ENCODE measurements at regions not wholly inside any gene's neighbourhood (a gene's known extent, or its start where the extent isn't known, plus 50 kb on each side); places are given as distances from the start of the nearest gene placed in this dataset.

DNA sequence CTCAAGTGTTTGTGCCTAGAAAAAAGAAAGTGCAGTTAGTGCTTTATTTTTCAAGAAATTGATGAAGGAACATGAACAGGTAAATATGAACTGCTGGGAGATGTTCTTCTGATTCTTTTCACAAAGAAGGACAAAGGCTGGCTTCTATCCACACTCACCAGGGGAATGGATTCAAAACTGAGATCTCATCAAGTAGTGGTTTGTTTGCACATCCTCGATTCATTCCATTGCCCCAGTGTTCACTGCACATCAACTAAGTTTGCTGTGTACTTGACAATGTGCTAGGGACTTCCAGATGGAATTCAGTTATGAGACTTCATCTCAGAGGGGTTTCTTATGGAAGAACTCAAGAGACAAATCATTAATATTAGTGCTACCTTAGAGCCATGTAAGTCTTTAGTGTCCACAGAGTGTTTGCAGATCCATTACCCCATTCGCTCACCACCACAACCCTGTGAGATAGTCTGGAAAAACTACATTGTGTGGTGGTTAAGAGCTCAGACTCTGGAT lies 332.9 kb upstream of the PPP2R3A start:
- Histone ChIP-seq H3K9me3 (ENCODE audit: insufficient read depth, low read length, severe bottlenecking) (no peaks in the 10 kb centered on the region), H3K27ac (ENCODE audit: low read length) (no peak overlapping the region), H3K4me2 (ENCODE audit: insufficient read depth, low read length) (no peak overlapping the region), H4K20me1 (ENCODE audit: insufficient read depth, low read length) (no peaks in the 10 kb centered on the region), H3K4me3 (ENCODE audit: low read depth in 1 of 2, low read length in 2 of 2) (no peak overlapping the region), H3K4me1 (ENCODE audit: insufficient read depth, low read length) (no peaks in the 10 kb centered on the region), H3K9ac (ENCODE audit: low read depth, low read length) (no peak overlapping the region), H2AFZ (ENCODE audit: low read depth, low read length) (no peak overlapping the region), H3K36me3 (ENCODE audit: insufficient read depth, low read length) (no peaks in the 10 kb centered on the region), H3K27me3 (ENCODE audit: insufficient read depth, low read length, poor library complexity) (peaks cover 22% of the 10 kb centered on the region), H3K79me2 (ENCODE audit: insufficient read depth, low read length) (no peaks in the 10 kb centered on the region)
- TF ChIP-seq, protein P1, sequence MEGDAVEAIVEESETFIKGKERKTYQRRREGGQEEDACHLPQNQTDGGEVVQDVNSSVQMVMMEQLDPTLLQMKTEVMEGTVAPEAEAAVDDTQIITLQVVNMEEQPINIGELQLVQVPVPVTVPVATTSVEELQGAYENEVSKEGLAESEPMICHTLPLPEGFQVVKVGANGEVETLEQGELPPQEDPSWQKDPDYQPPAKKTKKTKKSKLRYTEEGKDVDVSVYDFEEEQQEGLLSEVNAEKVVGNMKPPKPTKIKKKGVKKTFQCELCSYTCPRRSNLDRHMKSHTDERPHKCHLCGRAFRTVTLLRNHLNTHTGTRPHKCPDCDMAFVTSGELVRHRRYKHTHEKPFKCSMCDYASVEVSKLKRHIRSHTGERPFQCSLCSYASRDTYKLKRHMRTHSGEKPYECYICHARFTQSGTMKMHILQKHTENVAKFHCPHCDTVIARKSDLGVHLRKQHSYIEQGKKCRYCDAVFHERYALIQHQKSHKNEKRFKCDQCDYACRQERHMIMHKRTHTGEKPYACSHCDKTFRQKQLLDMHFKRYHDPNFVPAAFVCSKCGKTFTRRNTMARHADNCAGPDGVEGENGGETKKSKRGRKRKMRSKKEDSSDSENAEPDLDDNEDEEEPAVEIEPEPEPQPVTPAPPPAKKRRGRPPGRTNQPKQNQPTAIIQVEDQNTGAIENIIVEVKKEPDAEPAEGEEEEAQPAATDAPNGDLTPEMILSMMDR (IDR thresholded peaks at IDR 0.05; ENCODE audit: borderline replicate concordance, extremely low read depth, low read length, poor library complexity, severe bottlenecking) = no peak
- no peak for TF ChIP-seq EZH2 (IDR thresholded peaks at IDR 0.05; ENCODE audit: borderline replicate concordance, low read depth, low read length, severe bottlenecking)
- ATAC-seq (ENCODE audit: insufficient read depth, low read depth) (no peak), DNase-seq (no peak)

DNA sequence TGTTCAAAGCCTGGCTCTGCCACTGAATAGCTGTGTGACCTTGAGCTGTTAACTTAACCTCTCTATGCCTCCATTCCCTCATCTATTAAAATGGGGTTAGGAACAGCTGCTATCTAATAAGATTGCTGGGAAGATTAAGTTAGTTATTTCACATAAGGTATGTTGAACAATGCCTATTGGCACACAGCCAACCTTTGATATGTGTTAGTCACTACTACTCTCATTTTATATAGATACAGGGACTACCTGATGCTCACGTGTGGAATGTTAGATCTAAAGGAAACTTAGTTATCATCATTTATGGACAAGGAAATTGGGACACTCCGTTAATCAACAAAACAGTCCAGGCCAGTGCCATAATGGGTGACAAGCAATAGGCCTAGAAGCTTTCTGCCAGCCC lies 332.4 kb upstream of the PPP2R3A start:
- no peak overlapping the region for H3K27ac ChIP-seq (ENCODE audit: low read length)
- H3K36me3 ChIP-seq (ENCODE audit: insufficient read depth, low read length) = no peaks in the 10 kb centered on the region
- H2AFZ ChIP-seq (ENCODE audit: low read depth, low read length) = no peak overlapping the region
- H3K4me2 ChIP-seq (ENCODE audit: insufficient read depth, low read length) = no peak overlapping the region
- H3K9me3 ChIP-seq (ENCODE audit: insufficient read depth, low read length, severe bottlenecking) = no peaks in the 10 kb centered on the region
- no peak for ATAC-seq (ENCODE audit: insufficient read depth, low read depth)
- H4K20me1 ChIP-seq (ENCODE audit: insufficient read depth, low read length) = no peaks in the 10 kb centered on the region
- no peak overlapping the region for H3K9ac ChIP-seq (ENCODE audit: low read depth, low read length)
- H3K79me2 ChIP-seq (ENCODE audit: insufficient read depth, low read length) = no peaks in the 10 kb centered on the region
- no peaks in the 10 kb centered on the region for H3K4me1 ChIP-seq (ENCODE audit: insufficient read depth, low read length)
- TF ChIP-seq, protein P1 (IDR thresholded peaks at IDR 0.05; ENCODE audit: borderline replicate concordance, extremely low read depth, low read length, poor library complexity, severe bottlenecking) = no peak
- no peak for TF ChIP-seq EZH2 (IDR thresholded peaks at IDR 0.05; ENCODE audit: borderline replicate concordance, low read depth, low read length, severe bottlenecking)
- H3K27me3 ChIP-seq (ENCODE audit: insufficient read depth, low read length, poor library complexity) = peaks cover 22% of the 10 kb centered on the region
- no peak for DNase-seq
- H3K4me3 ChIP-seq (ENCODE audit: low read depth in 1 of 2, low read length in 2 of 2) = no peak overlapping the region

DNA sequence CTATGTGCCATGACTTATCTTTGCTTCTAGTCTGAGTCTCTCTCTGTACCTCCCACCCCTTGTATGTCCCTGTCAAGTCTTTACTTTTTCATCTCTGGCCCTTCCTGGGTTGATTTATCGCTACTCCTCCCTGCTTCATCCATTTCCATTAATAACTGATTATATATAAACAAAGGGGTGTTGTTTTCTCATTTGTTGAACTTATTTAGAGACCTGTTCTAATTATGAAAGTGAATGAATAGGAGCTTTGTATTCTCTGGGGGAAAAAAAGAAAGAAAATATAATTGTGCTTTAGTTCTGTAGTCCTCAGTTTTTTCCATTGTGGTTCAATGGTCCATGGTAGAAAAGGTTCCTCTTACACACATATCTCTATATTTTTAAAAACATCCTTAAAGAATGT lies 328.9 kb upstream of the PPP2R3A start:
- H3K4me3 ChIP-seq (ENCODE audit: low read depth in 1 of 2, low read length in 2 of 2) = no peak overlapping the region
- no peak overlapping the region for H3K4me2 ChIP-seq (ENCODE audit: insufficient read depth, low read length)
- H3K9me3 ChIP-seq (ENCODE audit: insufficient read depth, low read length, severe bottlenecking) = no peaks in the 10 kb centered on the region
- H2AFZ ChIP-seq (ENCODE audit: low read depth, low read length) = no peak overlapping the region
- no peaks in the 10 kb centered on the region for H4K20me1 ChIP-seq (ENCODE audit: insufficient read depth, low read length)
- H3K4me1 ChIP-seq (ENCODE audit: insufficient read depth, low read length) = no peaks in the 10 kb centered on the region
- DNase-seq = no peak
- no peak overlapping the region for H3K9ac ChIP-seq (ENCODE audit: low read depth, low read length)
- H3K79me2 ChIP-seq (ENCODE audit: insufficient read depth, low read length) = no peaks in the 10 kb centered on the region
- ATAC-seq (ENCODE audit: insufficient read depth, low read depth) = no peak
- no peak for TF ChIP-seq EZH2 (IDR thresholded peaks at IDR 0.05; ENCODE audit: borderline replicate concordance, low read depth, low read length, severe bottlenecking)
- TF ChIP-seq, protein P1 (IDR thresholded peaks at IDR 0.05; ENCODE audit: borderline replicate concordance, extremely low read depth, low read length, poor library complexity, severe bottlenecking) = no peak
- no peaks in the 10 kb centered on the region for H3K36me3 ChIP-seq (ENCODE audit: insufficient read depth, low read length)
- no peaks in the 10 kb centered on the region for H3K27me3 ChIP-seq (ENCODE audit: insufficient read depth, low read length, poor library complexity)
- H3K27ac ChIP-seq (ENCODE audit: low read length) = no peak overlapping the region

DNA sequence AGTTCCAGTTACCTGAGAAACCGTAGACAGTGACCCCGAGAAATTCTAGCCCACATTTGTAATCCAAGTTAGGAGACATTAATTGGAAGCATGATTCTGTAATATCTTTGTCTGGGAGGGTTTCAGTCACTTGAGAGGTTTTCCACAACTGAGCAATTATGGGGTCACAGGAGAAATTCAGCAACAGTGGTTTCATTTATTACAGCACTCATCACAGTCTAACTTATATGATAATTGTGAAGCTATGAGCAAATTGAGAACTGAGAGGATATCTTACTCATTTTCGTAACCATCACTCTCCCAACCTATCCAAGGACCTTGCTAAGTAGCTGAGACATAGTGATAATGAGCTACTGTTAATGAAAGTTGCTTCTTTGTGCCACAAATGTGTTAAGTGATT lies 328.5 kb upstream of the PPP2R3A start:
- TF ChIP-seq EZH2 (IDR thresholded peaks at IDR 0.05; ENCODE audit: borderline replicate concordance, low read depth, low read length, severe bottlenecking) = no peak
- TF ChIP-seq, protein P1 (IDR thresholded peaks at IDR 0.05; ENCODE audit: borderline replicate concordance, extremely low read depth, low read length, poor library complexity, severe bottlenecking) = no peak
- Histone ChIP-seq H3K4me3 (ENCODE audit: low read depth in 1 of 2, low read length in 2 of 2) (no peak overlapping the region), H3K9ac (ENCODE audit: low read depth, low read length) (no peak overlapping the region), H4K20me1 (ENCODE audit: insufficient read depth, low read length) (no peaks in the 10 kb centered on the region), H3K79me2 (ENCODE audit: insufficient read depth, low read length) (no peaks in the 10 kb centered on the region), H3K4me2 (ENCODE audit: insufficient read depth, low read length) (no peak overlapping the region), H3K27me3 (ENCODE audit: insufficient read depth, low read length, poor library complexity) (no peaks in the 10 kb centered on the region), H3K27ac (ENCODE audit: low read length) (no peak overlapping the region), H2AFZ (ENCODE audit: low read depth, low read length) (no peak overlapping the region), H3K4me1 (ENCODE audit: insufficient read depth, low read length) (no peaks in the 10 kb centered on the region), H3K36me3 (ENCODE audit: insufficient read depth, low read length) (no peaks in the 10 kb centered on the region), H3K9me3 (ENCODE audit: insufficient read depth, low read length, severe bottlenecking) (no peaks in the 10 kb centered on the region)
- DNase-seq (no peak), ATAC-seq (ENCODE audit: insufficient read depth, low read depth) (no peak)

Data from DND-41 (cell line).